Trophoblast cell (in vitro differentiated cells and primary cell): ENCODE measurements at regions not wholly inside any gene's neighbourhood (a gene's known extent, or its start where the extent isn't known, plus 50 kb on each side); places are given as distances from the start of the nearest gene placed in this dataset.

Experiments used
- DNase-seq, 2 donors: peaks; one replicate each; pipeline ENCODE4 v3.0.0-alpha.2; 2016
- H2AFZ ChIP-seq: 2 replicates; pipeline ENCODE4 v1.6.1; 2013; ENCODE audit warnings: low read length, moderate library complexity, mild to moderate bottlenecking; ENCODE audit not compliant: insufficient read depth, poor library complexity
- H2AK5ac ChIP-seq: 2 replicates; pipeline ENCODE4 v1.6.1; 2013; ENCODE audit warnings: mild to moderate bottlenecking, low read length
- H2BK120ac ChIP-seq: 2 replicates; pipeline ENCODE4 v1.6.1; 2013; ENCODE audit warnings: low read length, mild to moderate bottlenecking, moderate library complexity; ENCODE audit not compliant: insufficient read depth, poor library complexity
- H2BK12ac ChIP-seq: 2 replicates; pipeline ENCODE4 v1.6.1; 2013; ENCODE audit warnings: mild to moderate bottlenecking, low read length, moderate library complexity
- H2BK5ac ChIP-seq: 2 replicates; pipeline ENCODE4 v1.6.1; 2013; ENCODE audit warnings: low read length, low read depth, moderate library complexity, mild to moderate bottlenecking; ENCODE audit not compliant: poor library complexity
- H3K14ac ChIP-seq: 2 replicates; pipeline ENCODE4 v1.6.1; 2013; ENCODE audit warnings: mild to moderate bottlenecking, low read length
- H3K18ac ChIP-seq: 2 replicates; pipeline ENCODE4 v1.6.1; 2013; ENCODE audit warnings: mild to moderate bottlenecking, low read length
- H3K23ac ChIP-seq: 2 replicates; pipeline ENCODE4 v1.6.1; 2013; ENCODE audit warnings: low read length
- H3K27ac ChIP-seq: 2 replicates; pipeline ENCODE4 v1.5.1; 2013; ENCODE audit warnings: low read depth, mild to moderate bottlenecking, inconsistent platforms, low read length, moderate library complexity
- H3K27me3 ChIP-seq: 2 replicates; pipeline ENCODE4 v1.6.1; 2013; ENCODE audit warnings: inconsistent platforms, mild to moderate bottlenecking, low read length, moderate library complexity; ENCODE audit not compliant: insufficient read depth
- H3K36me3 ChIP-seq, 2 experiments: 1 replicate in 1 of 2; 2 replicates in 1 of 2; pipeline ENCODE4 v1.6.1; 2013; ENCODE audit warnings: low read length in 2 of 2, mild to moderate bottlenecking in 2 of 2, moderate library complexity in 1 of 2; ENCODE audit not compliant: insufficient read depth in 2 of 2, control insufficient read depth in 1 of 2
- H3K4ac ChIP-seq: 2 replicates; pipeline ENCODE4 v1.6.1; 2013; ENCODE audit warnings: low read depth, mild to moderate bottlenecking, low read length, moderate library complexity
- H3K4me1 ChIP-seq, 2 experiments: 1 replicate in 1 of 2; 2 replicates in 1 of 2; pipeline ENCODE4 v1.6.1; 2013; ENCODE audit warnings: low read length in 2 of 2, mild to moderate bottlenecking in 2 of 2, moderate library complexity in 1 of 2; ENCODE audit not compliant: insufficient read depth in 2 of 2, control insufficient read depth in 1 of 2
- H3K4me2 ChIP-seq: 2 replicates; pipeline ENCODE4 v1.6.1; 2013; ENCODE audit warnings: inconsistent platforms, mild to moderate bottlenecking, low read length, moderate library complexity
- H3K4me3 ChIP-seq: 2 replicates; pipeline ENCODE4 v1.5.1; 2013; ENCODE audit warnings: mild to moderate bottlenecking, low read depth, low read length, inconsistent platforms
- H3K79me1 ChIP-seq: one replicate; pipeline ENCODE4 v1.6.1; 2013; ENCODE audit warnings: low read length
- H3K79me2 ChIP-seq: 2 replicates; pipeline ENCODE4 v1.6.1; 2013; ENCODE audit warnings: low read length, mild to moderate bottlenecking; ENCODE audit not compliant: control insufficient read depth, insufficient read depth, poor library complexity
- H3K9ac ChIP-seq: 2 replicates; pipeline ENCODE4 v1.6.1; 2013; ENCODE audit warnings: mild to moderate bottlenecking, low read length
- H3K9me3 ChIP-seq: 2 replicates; pipeline ENCODE4 v1.6.1; 2013; ENCODE audit warnings: low read depth, mild to moderate bottlenecking, control low read depth, inconsistent platforms, low read length; ENCODE audit not compliant: insufficient read depth
- H4K12ac ChIP-seq: 2 replicates; pipeline ENCODE4 v1.6.1; 2013; ENCODE audit warnings: low read depth, mild to moderate bottlenecking, low read length, moderate library complexity
- H4K8ac ChIP-seq: 2 replicates; pipeline ENCODE4 v1.6.1; 2013; ENCODE audit warnings: low read depth, mild to moderate bottlenecking, low read length, moderate library complexity
- H4K91ac ChIP-seq: one replicate; pipeline ENCODE4 v1.6.1; 2013; ENCODE audit warnings: low read depth, mild to moderate bottlenecking, low read length, moderate library complexity
- WGBS: extraction: QIAGEN DNeasy Blood & Tissue Kit; methylation state at CpG from one replicate; pipeline ENCODE4 v1.1.7; 2013; ENCODE audit warnings: missing lambda C conversion rate; ENCODE audit not compliant: insufficient read length, insufficient coverage; ENCODE audit errors: extremely low coverage; 5-methylcytosine and 5-hydroxymethylcytosine counted together

DNA sequence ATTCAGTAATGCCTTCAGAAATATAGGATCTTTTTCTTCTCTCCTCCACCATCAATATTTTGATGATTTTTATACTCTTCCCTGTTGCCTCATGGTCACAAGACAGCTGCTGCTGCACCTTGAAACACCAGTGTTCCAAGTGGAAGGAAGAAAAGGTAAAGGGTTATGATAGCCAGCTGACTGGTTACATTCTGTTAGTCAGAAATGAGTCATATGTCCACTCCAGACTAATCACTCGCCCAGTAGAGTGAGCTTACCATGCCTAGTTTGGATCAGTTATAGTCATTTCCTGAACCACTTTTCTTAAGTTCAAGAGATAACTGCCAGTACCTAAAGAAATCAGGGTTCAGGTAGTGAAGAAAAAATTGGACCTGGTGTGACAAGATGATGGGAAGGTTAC lies 532.3 kb upstream of the SMIM31 start:
- no peak overlapping the region for H4K91ac ChIP-seq
- no peaks in the 10 kb centered on the region for H3K27me3 ChIP-seq
- no peak overlapping the region for H2AK5ac ChIP-seq
- H3K79me1 ChIP-seq, result no peaks in the 10 kb centered on the region
- no peaks in the 10 kb centered on the region for H3K9me3 ChIP-seq
- H4K12ac ChIP-seq, result no peak overlapping the region
- H3K23ac ChIP-seq, result no peak overlapping the region
- H2AFZ ChIP-seq, result no peak overlapping the region
- DNase-seq, result peak; percentile 7 to 56
- H3K4ac ChIP-seq, result no peak overlapping the region
- H2BK12ac ChIP-seq, result no peak overlapping the region
- H3K18ac ChIP-seq, result no peak overlapping the region
- no peak overlapping the region for H3K4me2 ChIP-seq
- no peaks in the 10 kb centered on the region for H3K79me2 ChIP-seq
- no peak overlapping the region for H3K14ac ChIP-seq
- no CpG with 5 or more reads among the region's 1 CpG for WGBS
- no peak overlapping the region for H4K8ac ChIP-seq
- no peak overlapping the region for H3K4me3 ChIP-seq
- H2BK120ac ChIP-seq, result no peak overlapping the region
- H3K27ac ChIP-seq, result no peak overlapping the region
- no peak overlapping the region for H3K9ac ChIP-seq
- H2BK5ac ChIP-seq, result no peak overlapping the region
- no peaks in the 10 kb centered on the region for H3K4me1 ChIP-seq
- no peaks in the 10 kb centered on the region for H3K36me3 ChIP-seq

GRCh38 chr4:164224871-164225270 lies 529.1 kb upstream of the SMIM31 start:
- Histone ChIP-seq H3K4me2 (no peak overlapping the region), H3K18ac (no peak overlapping the region), H3K27ac (no peak overlapping the region), H3K79me2 (no peaks in the 10 kb centered on the region), H2BK5ac (no peak overlapping the region), H2AK5ac (no peak overlapping the region), H3K4ac (no peak overlapping the region), H3K9ac (no peak overlapping the region), H3K27me3 (no peaks in the 10 kb centered on the region), H2BK12ac (no peak overlapping the region), H3K23ac (no peak overlapping the region), H4K12ac (no peak overlapping the region), H3K79me1 (no peaks in the 10 kb centered on the region), H2AFZ (no peak overlapping the region), H3K14ac (no peak overlapping the region), H3K9me3 (no peaks in the 10 kb centered on the region), H4K91ac (no peak overlapping the region), H3K4me1 (no peaks in the 10 kb centered on the region), H2BK120ac (no peak overlapping the region), H3K4me3 (no peak overlapping the region), H3K36me3 (no peaks in the 10 kb centered on the region), H4K8ac (no peak overlapping the region)
- no peak for DNase-seq

DNA sequence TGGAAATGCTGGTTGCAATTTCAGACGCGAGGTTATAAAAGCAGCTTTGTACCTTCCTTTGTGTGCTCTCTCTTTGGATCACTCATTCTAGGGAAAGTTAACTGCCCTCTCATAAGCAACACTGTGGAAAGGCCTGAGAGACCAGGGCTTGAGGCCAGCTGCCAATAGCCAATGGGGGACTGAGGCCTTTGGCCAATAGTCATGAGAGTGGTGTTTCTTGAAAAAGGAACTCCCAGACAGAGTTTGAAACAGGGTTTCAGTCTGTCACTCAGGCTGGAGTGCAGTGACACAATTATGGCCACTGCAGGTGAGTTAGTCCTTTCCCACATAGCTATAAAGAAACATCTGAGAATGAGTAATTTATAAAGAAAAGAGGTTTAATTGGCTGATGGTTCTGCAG lies 524.7 kb upstream of the SMIM31 start:
- H3K9ac ChIP-seq, result no peak overlapping the region
- H2AFZ ChIP-seq, result no peak overlapping the region
- no peaks in the 10 kb centered on the region for H3K79me2 ChIP-seq
- H3K14ac ChIP-seq, result no peak overlapping the region
- no peaks in the 10 kb centered on the region for H3K4me1 ChIP-seq
- H3K4me3 ChIP-seq, result no peak overlapping the region
- no CpG with 5 or more reads among the region's 2 CpGs for WGBS
- no peaks in the 10 kb centered on the region for H3K79me1 ChIP-seq
- H4K91ac ChIP-seq, result no peak overlapping the region
- H3K4ac ChIP-seq, result no peak overlapping the region
- no peak overlapping the region for H2AK5ac ChIP-seq
- H4K8ac ChIP-seq, result no peak overlapping the region
- no peak overlapping the region for H4K12ac ChIP-seq
- DNase-seq, result no peak
- no peak overlapping the region for H2BK120ac ChIP-seq
- no peak overlapping the region for H3K27ac ChIP-seq
- H2BK12ac ChIP-seq, result no peak overlapping the region
- H3K4me2 ChIP-seq, result no peak overlapping the region
- no peak overlapping the region for H2BK5ac ChIP-seq
- no peak overlapping the region for H3K18ac ChIP-seq
- H3K36me3 ChIP-seq, result no peaks in the 10 kb centered on the region
- H3K23ac ChIP-seq, result no peak overlapping the region
- H3K9me3 ChIP-seq, result no peaks in the 10 kb centered on the region
- no peaks in the 10 kb centered on the region for H3K27me3 ChIP-seq

DNA sequence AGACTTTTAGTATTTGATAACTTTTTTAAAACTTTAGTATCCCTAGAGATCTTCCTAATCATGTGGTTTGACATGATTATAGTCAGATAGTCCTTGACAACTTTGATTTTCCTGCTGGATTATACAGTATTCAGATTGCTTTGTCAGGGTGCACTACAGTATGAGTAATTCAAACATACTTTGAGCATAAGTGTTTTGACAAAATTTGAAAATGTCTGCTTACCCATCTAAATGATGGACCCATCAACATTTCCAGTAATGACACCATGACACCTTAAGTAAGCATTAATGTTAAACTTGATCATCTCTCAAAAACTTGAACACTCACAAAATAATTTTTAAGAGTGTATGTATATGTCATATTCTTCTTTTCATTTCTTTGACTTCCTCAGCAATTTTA lies 514.5 kb upstream of the SMIM31 start:
- DNase-seq, result no peak
- no peaks in the 10 kb centered on the region for H3K36me3 ChIP-seq
- H3K18ac ChIP-seq, result no peak overlapping the region
- H2BK120ac ChIP-seq, result no peak overlapping the region
- H2BK12ac ChIP-seq, result no peak overlapping the region
- no peaks in the 10 kb centered on the region for H3K9me3 ChIP-seq
- no peak overlapping the region for H3K4me3 ChIP-seq
- no peak overlapping the region for H4K12ac ChIP-seq
- no peak overlapping the region for H2AK5ac ChIP-seq
- H3K4me2 ChIP-seq, result no peak overlapping the region
- no peak overlapping the region for H4K91ac ChIP-seq
- no peaks in the 10 kb centered on the region for H3K79me2 ChIP-seq
- H4K8ac ChIP-seq, result no peak overlapping the region
- H3K14ac ChIP-seq, result no peak overlapping the region
- H3K27me3 ChIP-seq, result no peaks in the 10 kb centered on the region
- H3K4me1 ChIP-seq, result no peaks in the 10 kb centered on the region
- H3K79me1 ChIP-seq, result no peaks in the 10 kb centered on the region
- H3K4ac ChIP-seq, result no peak overlapping the region
- no peak overlapping the region for H3K9ac ChIP-seq
- no peak overlapping the region for H3K23ac ChIP-seq
- no peak overlapping the region for H2BK5ac ChIP-seq
- no peak overlapping the region for H2AFZ ChIP-seq
- no peak overlapping the region for H3K27ac ChIP-seq

DNA sequence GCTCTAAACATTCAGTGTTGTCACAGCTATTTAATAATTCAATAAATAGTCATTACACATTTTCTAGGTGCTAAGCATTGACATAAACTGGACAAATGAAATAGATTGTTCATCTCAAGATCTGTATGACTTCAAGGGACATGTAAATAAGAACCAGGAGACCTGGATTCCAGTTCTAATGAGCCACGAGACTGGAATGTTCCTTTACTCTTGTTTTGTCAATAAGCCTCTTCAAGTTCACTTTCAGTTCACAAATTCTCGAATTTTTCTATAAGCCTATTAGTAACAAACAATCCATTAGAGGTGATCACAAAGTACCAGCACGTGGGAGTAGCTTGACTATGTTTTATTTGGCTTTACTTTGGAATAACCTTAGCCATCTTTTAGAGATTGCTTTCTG lies 514.0 kb upstream of the SMIM31 start:
- Histone ChIP-seq H4K12ac (no peak overlapping the region), H3K27ac (no peak overlapping the region), H3K79me1 (no peaks in the 10 kb centered on the region), H3K9ac (no peak overlapping the region), H3K23ac (no peak overlapping the region), H3K4me2 (no peak overlapping the region), H2AFZ (no peak overlapping the region), H3K4ac (no peak overlapping the region), H3K9me3 (no peaks in the 10 kb centered on the region), H3K79me2 (no peaks in the 10 kb centered on the region), H3K36me3 (no peaks in the 10 kb centered on the region), H3K4me3 (no peak overlapping the region), H2BK120ac (no peak overlapping the region), H3K14ac (no peak overlapping the region), H4K91ac (no peak overlapping the region), H2BK12ac (no peak overlapping the region), H2AK5ac (no peak overlapping the region), H3K4me1 (no peaks in the 10 kb centered on the region), H4K8ac (no peak overlapping the region), H3K18ac (no peak overlapping the region), H3K27me3 (no peaks in the 10 kb centered on the region), H2BK5ac (no peak overlapping the region)
- WGBS, result no CpG with 5 or more reads among the region's 3 CpGs
- peak in 1 of 2 donors; percentile 29 for DNase-seq
